ENCODE measurements at regions not wholly inside any gene's neighbourhood (a gene's known extent, or its start where the extent isn't known, plus 50 kb on each side); places are given as distances from the start of the nearest gene placed in this dataset.

DNA sequence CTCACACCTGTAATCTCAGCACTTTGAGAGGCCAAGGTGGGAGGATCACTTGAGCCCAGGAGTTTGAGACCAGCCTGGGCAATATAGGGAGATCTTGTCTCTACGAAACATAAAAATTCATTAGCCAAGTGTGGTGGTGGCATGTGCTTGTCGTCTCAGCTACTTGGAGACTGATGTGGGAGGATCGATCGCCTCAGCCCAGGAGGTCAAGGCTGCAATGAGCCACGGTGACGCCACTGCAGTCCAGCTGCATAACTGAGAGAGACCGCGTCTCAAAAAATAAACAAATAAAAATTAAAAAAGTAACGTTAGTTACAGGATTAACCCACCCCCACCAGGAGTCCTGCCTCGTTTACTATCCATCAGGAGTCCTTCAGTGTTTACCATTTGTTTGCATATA, 345.1 kb downstream of the BTBD3 start:
- TF ChIP-seq, protein P1, sequence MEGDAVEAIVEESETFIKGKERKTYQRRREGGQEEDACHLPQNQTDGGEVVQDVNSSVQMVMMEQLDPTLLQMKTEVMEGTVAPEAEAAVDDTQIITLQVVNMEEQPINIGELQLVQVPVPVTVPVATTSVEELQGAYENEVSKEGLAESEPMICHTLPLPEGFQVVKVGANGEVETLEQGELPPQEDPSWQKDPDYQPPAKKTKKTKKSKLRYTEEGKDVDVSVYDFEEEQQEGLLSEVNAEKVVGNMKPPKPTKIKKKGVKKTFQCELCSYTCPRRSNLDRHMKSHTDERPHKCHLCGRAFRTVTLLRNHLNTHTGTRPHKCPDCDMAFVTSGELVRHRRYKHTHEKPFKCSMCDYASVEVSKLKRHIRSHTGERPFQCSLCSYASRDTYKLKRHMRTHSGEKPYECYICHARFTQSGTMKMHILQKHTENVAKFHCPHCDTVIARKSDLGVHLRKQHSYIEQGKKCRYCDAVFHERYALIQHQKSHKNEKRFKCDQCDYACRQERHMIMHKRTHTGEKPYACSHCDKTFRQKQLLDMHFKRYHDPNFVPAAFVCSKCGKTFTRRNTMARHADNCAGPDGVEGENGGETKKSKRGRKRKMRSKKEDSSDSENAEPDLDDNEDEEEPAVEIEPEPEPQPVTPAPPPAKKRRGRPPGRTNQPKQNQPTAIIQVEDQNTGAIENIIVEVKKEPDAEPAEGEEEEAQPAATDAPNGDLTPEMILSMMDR (IDR thresholded peaks at IDR 0.05), result no peak
- TF ChIP-seq EZH2 (IDR thresholded peaks at IDR 0.05), result no peak
